ENCODE measurements at regions not wholly inside any gene's neighbourhood (a gene's known extent, or its start where the extent isn't known, plus 50 kb on each side); places are given as distances from the start of the nearest gene placed in this dataset.

DNA sequence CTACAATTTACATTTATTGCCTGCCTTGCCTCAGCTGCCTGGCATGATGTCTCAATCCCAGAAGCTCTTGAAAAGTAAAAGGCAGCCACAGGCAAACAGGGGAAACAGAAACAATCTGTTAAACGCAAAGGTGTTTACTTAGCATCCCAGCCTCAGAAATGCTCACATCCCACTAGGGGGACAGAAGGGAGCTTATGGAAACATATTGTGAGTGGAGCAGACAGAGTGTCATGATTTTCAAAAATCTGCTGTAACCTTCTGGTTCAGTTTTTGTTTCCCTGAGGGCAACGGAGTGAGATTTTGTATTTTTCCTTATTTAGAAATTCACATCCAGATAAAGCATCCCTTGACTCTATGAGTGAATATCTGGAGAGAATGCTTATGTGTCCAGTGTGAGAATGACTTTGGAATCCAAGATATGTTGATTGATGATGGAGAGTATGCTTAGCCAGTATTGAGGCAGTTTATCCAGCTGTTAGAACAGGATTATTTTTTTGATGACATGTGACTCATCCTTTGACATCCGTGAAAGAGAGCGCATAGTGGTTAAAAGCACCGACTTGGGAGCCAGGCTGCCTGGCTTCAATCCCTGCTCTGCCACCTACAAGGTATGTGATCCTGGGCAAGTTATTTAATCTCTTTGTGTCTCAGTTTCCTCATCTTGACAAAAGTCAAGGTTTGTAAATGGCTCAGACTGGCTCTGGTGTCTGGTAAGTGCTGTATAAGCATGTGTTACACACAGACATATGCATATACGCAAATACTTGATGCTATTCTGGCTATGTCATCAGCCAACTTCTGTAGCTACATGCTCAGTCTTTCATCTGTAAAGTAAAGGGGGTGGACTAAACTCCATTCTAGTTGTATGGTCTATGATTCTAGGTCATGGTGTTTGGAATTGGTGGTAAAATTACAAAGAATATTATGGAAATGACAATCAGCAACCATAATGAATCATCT, 381.2 kb downstream of the RAPGEF2 start:
- CTCF ChIA-PET (ENCODE audit: low intra/inter-chr PET ratio, low total read pairs), result no interaction called here
- DNase-seq (ENCODE audit: low spot score) (no peak), ATAC-seq (0 out of 3 replicates have a peak, but pooled peaks have one; percentile 39), FAIRE-seq (no peak)
- 21% methylated on average over 6 of the region's 6 CpGs for WGBS (ENCODE audit: low lambda C conversion rate)
- TF ChIP-seq NFKB2 (CRISPR knock-in tag; IDR thresholded peaks at IDR 0.05; ENCODE audit: borderline replicate concordance) (no peak), FOXA1 (IDR thresholded peaks at IDR 0.05) (no peak), FOXA1 (CRISPR knock-in tag; IDR thresholded peaks at IDR 0.05) (0 out of 2 replicates have a peak, but pooled peaks have one; percentile 16)
- Histone ChIP-seq H3K27me3 (ENCODE audit: control insufficient read depth in 1 of 2, insufficient read depth in 2 of 2, low read length in 2 of 2) (no peaks in the 10 kb centered on the region), H3K9ac (ENCODE audit: insufficient read depth, low read depth, low read length) (no peak overlapping the region), H3K9me3 (ENCODE audit: low read length) (no peaks in the 10 kb centered on the region), H3K4me1 (ENCODE audit: insufficient read depth, low read length) (no peaks in the 10 kb centered on the region), H4K20me1 (ENCODE audit: insufficient read depth, low read length) (no peaks in the 10 kb centered on the region), H3K27ac (ENCODE audit: extremely low read length, insufficient read depth, low read length) (no peak overlapping the region), H3K79me2 (ENCODE audit: insufficient read depth, low read length) (no peaks in the 10 kb centered on the region), H3K4me2 (ENCODE audit: low read depth, low read length) (no peak overlapping the region), H2AFZ (ENCODE audit: low read length) (no peak overlapping the region), H3K4me3 (replicated peaks in 1 of 3; ENCODE audit: insufficient read depth in 1 of 3, low read depth in 2 of 3, low read length in 3 of 3) (no peak overlapping the region), H3K36me3 (replicated peaks in 1 of 2; ENCODE audit: control insufficient read depth in 1 of 2, insufficient read depth in 2 of 2, low read length in 2 of 2) (no peaks in the 10 kb centered on the region)
- intact Hi-C loops (cut with micrococcal nuclease; ENCODE audit: unreplicated experiment) (loop anchor here (10.0 kb wide), 1 partner anchor 1831 kb away; no protein-coding TSS in a partner anchor), in situ Hi-C loops (cut with HindIII; ENCODE audit: extremely low pct_ligation_motif_present, low pct_unique_long_range_greater_than_20kb) (no loop called here)
- BruUV-seq (replicated peaks), result no TSS peak
- POLR2A ChIA-PET, result no interaction called here

DNA sequence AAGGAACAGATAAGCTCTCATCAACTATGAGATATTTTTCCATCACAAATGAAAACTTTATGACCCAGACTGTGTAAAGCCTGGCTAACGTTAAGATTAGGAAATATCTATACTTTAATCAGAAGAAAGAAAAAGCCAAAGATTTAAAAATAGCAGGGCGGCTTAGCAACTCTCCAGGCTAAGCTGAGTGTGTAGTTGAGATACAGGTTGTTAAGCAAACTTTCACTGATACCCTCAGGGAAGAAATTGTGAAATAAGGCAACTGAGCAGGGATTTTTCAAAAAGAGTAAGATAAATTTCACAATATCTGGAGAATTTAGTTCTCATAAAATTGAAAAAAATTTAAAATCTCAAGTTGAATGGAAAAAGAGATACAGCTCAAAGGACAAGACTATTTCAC, 382.0 kb downstream of the RAPGEF2 start:
- no peak for ATAC-seq
- DNase-seq (ENCODE audit: low spot score), result no peak
- CTCF ChIA-PET (ENCODE audit: low intra/inter-chr PET ratio, low total read pairs), result no interaction called here
- Histone ChIP-seq H3K4me2 (ENCODE audit: low read depth, low read length) (no peak overlapping the region), H2AFZ (ENCODE audit: low read length) (no peak overlapping the region), H3K4me1 (ENCODE audit: insufficient read depth, low read length) (no peaks in the 10 kb centered on the region), H3K4me3 (replicated peaks in 1 of 3; ENCODE audit: insufficient read depth in 1 of 3, low read depth in 2 of 3, low read length in 3 of 3) (no peak overlapping the region), H3K27me3 (ENCODE audit: control insufficient read depth in 1 of 2, insufficient read depth in 2 of 2, low read length in 2 of 2) (no peaks in the 10 kb centered on the region), H3K36me3 (replicated peaks in 1 of 2; ENCODE audit: control insufficient read depth in 1 of 2, insufficient read depth in 2 of 2, low read length in 2 of 2) (no peaks in the 10 kb centered on the region), H3K27ac (ENCODE audit: extremely low read length, insufficient read depth, low read length) (no peak overlapping the region), H3K79me2 (ENCODE audit: insufficient read depth, low read length) (no peaks in the 10 kb centered on the region), H3K9me3 (ENCODE audit: low read length) (no peaks in the 10 kb centered on the region), H3K9ac (ENCODE audit: insufficient read depth, low read depth, low read length) (no peak overlapping the region), H4K20me1 (ENCODE audit: insufficient read depth, low read length) (no peaks in the 10 kb centered on the region)
- POLR2A ChIA-PET, result no interaction called here
- no TSS peak for BruUV-seq (replicated peaks)
- FAIRE-seq, result no peak
- intact Hi-C loops (cut with micrococcal nuclease; ENCODE audit: unreplicated experiment) (loop anchor here (5.0 to 10.0 kb wide), 2 partner anchors 1767 to 1830 kb away; no protein-coding TSS in a partner anchor), in situ Hi-C loops (cut with HindIII; ENCODE audit: extremely low pct_ligation_motif_present, low pct_unique_long_range_greater_than_20kb) (no loop called here)
- WGBS (ENCODE audit: low lambda C conversion rate), result 2% methylated on average over 2 of the region's 2 CpGs
- TF ChIP-seq, protein P1, sequence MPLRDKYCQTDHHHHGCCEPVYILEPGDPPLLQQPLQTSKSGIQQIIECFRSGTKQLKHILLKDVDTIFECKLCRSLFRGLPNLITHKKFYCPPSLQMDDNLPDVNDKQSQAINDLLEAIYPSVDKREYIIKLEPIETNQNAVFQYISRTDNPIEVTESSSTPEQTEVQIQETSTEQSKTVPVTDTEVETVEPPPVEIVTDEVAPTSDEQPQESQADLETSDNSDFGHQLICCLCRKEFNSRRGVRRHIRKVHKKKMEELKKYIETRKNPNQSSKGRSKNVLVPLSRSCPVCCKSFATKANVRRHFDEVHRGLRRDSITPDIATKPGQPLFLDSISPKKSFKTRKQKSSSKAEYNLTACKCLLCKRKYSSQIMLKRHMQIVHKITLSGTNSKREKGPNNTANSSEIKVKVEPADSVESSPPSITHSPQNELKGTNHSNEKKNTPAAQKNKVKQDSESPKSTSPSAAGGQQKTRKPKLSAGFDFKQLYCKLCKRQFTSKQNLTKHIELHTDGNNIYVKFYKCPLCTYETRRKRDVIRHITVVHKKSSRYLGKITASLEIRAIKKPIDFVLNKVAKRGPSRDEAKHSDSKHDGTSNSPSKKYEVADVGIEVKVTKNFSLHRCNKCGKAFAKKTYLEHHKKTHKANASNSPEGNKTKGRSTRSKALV (CRISPR knock-in tag; IDR thresholded peaks at IDR 0.05), result no peak
- TF ChIP-seq DPF2 (CRISPR knock-in tag; IDR thresholded peaks at IDR 0.05; ENCODE audit: borderline replicate concordance, low read depth), result no peak
- no peak for TF ChIP-seq YY1 (IDR thresholded peaks at IDR 0.05; ENCODE audit: insufficient read depth, insufficient replicate concordance, low read depth, low read length)
- TF ChIP-seq, protein P2, sequence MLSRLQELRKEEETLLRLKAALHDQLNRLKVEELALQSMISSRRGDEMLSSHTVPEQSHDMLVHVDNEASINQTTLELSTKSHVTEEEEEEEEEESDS (CRISPR knock-in tag; IDR thresholded peaks at IDR 0.05; ENCODE audit: borderline replicate concordance), result no peak
- TF ChIP-seq NFYB (CRISPR knock-in tag; IDR thresholded peaks at IDR 0.05), result no peak
- TF ChIP-seq ZBTB1 (CRISPR knock-in tag; IDR thresholded peaks at IDR 0.05; ENCODE audit: borderline replicate concordance), result no peak
- TF ChIP-seq ZMAT3 (CRISPR knock-in tag; conservative IDR thresholded peaks at IDR 0.05), result no peak
- TF ChIP-seq RXRB (CRISPR knock-in tag; IDR thresholded peaks at IDR 0.05; ENCODE audit: borderline replicate concordance), result no peak
- TF ChIP-seq, protein P3, sequence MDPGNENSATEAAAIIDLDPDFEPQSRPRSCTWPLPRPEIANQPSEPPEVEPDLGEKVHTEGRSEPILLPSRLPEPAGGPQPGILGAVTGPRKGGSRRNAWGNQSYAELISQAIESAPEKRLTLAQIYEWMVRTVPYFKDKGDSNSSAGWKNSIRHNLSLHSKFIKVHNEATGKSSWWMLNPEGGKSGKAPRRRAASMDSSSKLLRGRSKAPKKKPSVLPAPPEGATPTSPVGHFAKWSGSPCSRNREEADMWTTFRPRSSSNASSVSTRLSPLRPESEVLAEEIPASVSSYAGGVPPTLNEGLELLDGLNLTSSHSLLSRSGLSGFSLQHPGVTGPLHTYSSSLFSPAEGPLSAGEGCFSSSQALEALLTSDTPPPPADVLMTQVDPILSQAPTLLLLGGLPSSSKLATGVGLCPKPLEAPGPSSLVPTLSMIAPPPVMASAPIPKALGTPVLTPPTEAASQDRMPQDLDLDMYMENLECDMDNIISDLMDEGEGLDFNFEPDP (CRISPR knock-in tag; conservative IDR thresholded peaks at IDR 0.05), result no peak
- TF ChIP-seq PAF1 (CRISPR knock-in tag; IDR thresholded peaks at IDR 0.05), result no peak
- no peak for TF ChIP-seq ZNF530 (CRISPR knock-in tag; IDR thresholded peaks at IDR 0.05; ENCODE audit: low read depth)
- TF ChIP-seq ZNF138 (CRISPR knock-in tag; IDR thresholded peaks at IDR 0.05; ENCODE audit: low read depth), result no peak
